ENCODE measurements at regions not wholly inside any gene's neighbourhood (a gene's known extent, or its start where the extent isn't known, plus 50 kb on each side); places are given as distances from the start of the nearest gene placed in this dataset.

DNA sequence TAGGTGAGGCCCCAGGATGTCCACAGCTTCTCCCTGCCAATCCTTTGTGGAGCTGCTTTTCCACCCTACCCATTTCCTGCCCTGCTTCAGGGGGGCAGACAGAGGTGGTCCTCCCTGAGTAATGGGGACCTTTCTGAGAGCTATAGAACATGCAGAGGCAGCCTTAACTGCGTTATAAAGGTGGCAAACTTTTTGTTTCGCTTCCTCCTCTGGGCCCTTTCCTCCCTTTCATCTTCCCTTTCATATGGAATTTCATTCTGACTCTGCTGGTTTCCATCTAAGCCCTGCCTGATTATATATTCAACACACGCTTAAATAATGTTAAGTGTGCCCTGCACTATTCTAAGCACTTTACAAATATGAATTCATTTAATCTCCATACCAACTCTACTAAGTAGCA lies 169.3 kb upstream of the E2F8 start:
- no peak for DNase-seq (ENCODE audit: low read depth in 1 of 2, low spot score in 2 of 2)
- no peak overlapping the region for H3K4ac ChIP-seq (replicated peaks; ENCODE audit: insufficient read length, low read depth, low read length)
- H2AFZ ChIP-seq (ENCODE audit: low read length) = no peak overlapping the region
- no peak overlapping the region for H4K91ac ChIP-seq (replicated peaks; ENCODE audit: insufficient read length, low read length)
- no peak overlapping the region for H2BK20ac ChIP-seq (ENCODE audit: low read length)
- no peak overlapping the region for H4K5ac ChIP-seq (ENCODE audit: insufficient read length, low read depth, low read length)
- no peaks in the 10 kb centered on the region for H3K23me2 ChIP-seq (ENCODE audit: low read depth, low read length)
- no peak overlapping the region for H3K56ac ChIP-seq (replicated peaks; ENCODE audit: insufficient read length, low read depth, low read length)
- no peak overlapping the region for H2BK15ac ChIP-seq (ENCODE audit: low read length)
- H4K20me1 ChIP-seq (replicated peaks in 1 of 2; ENCODE audit: control insufficient read depth in 1 of 2, insufficient read depth in 2 of 2, low read length in 2 of 2) = no peaks in the 10 kb centered on the region
- no peak overlapping the region for H3K18ac ChIP-seq (ENCODE audit: extremely low read depth, low read length)
- POLR2A ChIA-PET (ENCODE audit: partially characterized antibody) = no interaction called here
- H3K9ac ChIP-seq (replicated peaks in 1 of 4; ENCODE audit: extremely low read depth in 1 of 4, low read depth in 3 of 4, low read length in 3 of 4) = no peak overlapping the region
- no peak overlapping the region for H4K8ac ChIP-seq (ENCODE audit: extremely low read depth, insufficient read depth, low read length)
- H3K36me3 ChIP-seq (ENCODE audit: control insufficient read depth in 2 of 4, insufficient read depth in 4 of 4, low read length in 3 of 4) = no peaks in the 10 kb centered on the region
- H3K27ac ChIP-seq (ENCODE audit: low read depth, low read length) = no peak overlapping the region
- no peaks in the 10 kb centered on the region for H3K27me3 ChIP-seq (replicated peaks in 1 of 4; ENCODE audit: control insufficient read depth in 3 of 4, extremely low read depth in 1 of 4, insufficient read depth in 3 of 4, low read length in 3 of 4)
- no peak for FAIRE-seq
- no peak overlapping the region for H3K4me3 ChIP-seq (ENCODE audit: extremely low read depth in 1 of 4, insufficient read depth in 2 of 4, low read depth in 3 of 4, low read length in 4 of 4)
- no peak overlapping the region for H3K14ac ChIP-seq (ENCODE audit: insufficient read length)
- no peaks in the 10 kb centered on the region for H3K79me1 ChIP-seq (ENCODE audit: low read depth, low read length)
- no peak overlapping the region for H2BK12ac ChIP-seq (ENCODE audit: low read depth, low read length)
- H2BK5ac ChIP-seq (ENCODE audit: low read depth, low read length) = no peak overlapping the region
- H3K79me2 ChIP-seq (ENCODE audit: control insufficient read depth in 1 of 2, insufficient read depth in 2 of 2, low read length in 2 of 2) = no peaks in the 10 kb centered on the region
- no peak overlapping the region for H3K4me2 ChIP-seq (ENCODE audit: insufficient read depth in 1 of 2, low read depth in 2 of 2, low read length in 2 of 2)
- no peak overlapping the region for H3K23ac ChIP-seq (ENCODE audit: insufficient read length)
- 69% methylated on average over 3 of the region's 3 CpGs; no CpG with 5 or more reads in 1 of the 2 experiments for WGBS, 2 experiments (ENCODE audit: extremely low coverage in 1 of 2, insufficient coverage in 1 of 2, insufficient read length in 1 of 2, insufficient replicate concordance in 2 of 2, low coverage in 1 of 2, low lambda C conversion rate in 2 of 2, missing lambda C conversion rate in 1 of 2)
- CTCF ChIA-PET (ENCODE audit: partially characterized antibody) = interaction anchor here (0.6 to 2.0 kb wide), 4 partner anchors 11 to 601 kb away, joined by 3 to 6 read pairs (median 3); no protein-coding TSS in a partner anchor
- no peak overlapping the region for H2AK5ac ChIP-seq (ENCODE audit: low read depth, low read length)
- no peak overlapping the region for H2BK120ac ChIP-seq (replicated peaks; ENCODE audit: low read depth, low read length)
- peaks cover 0 to 2% (median 0%) of the 10 kb centered on the region in 4 experiments; a peak in 2 of 7 replicates for H3K4me1 ChIP-seq (replicated peaks in 1 of 4; ENCODE audit: control insufficient read depth in 3 of 4, insufficient read depth in 4 of 4, low read length in 3 of 4)
- no peaks in the 10 kb centered on the region for H3K9me3 ChIP-seq (ENCODE audit: insufficient read depth in 2 of 2, low read depth in 1 of 2, low read length in 1 of 2)
- TF ChIP-seq POU5F1 (IDR thresholded peaks at IDR 0.05; ENCODE audit: low read depth, low read length) (no peak), ATF3 (IDR thresholded peaks at IDR 0.05; ENCODE audit: insufficient read depth, low read depth, low read length) (no peak), HDAC6 (IDR thresholded peaks at IDR 0.05; ENCODE audit: low read depth, low read length) (no peak)
